ENCODE measurements at regions not wholly inside any gene's neighbourhood (a gene's known extent, or its start where the extent isn't known, plus 50 kb on each side); places are given as distances from the start of the nearest gene placed in this dataset.

DNA sequence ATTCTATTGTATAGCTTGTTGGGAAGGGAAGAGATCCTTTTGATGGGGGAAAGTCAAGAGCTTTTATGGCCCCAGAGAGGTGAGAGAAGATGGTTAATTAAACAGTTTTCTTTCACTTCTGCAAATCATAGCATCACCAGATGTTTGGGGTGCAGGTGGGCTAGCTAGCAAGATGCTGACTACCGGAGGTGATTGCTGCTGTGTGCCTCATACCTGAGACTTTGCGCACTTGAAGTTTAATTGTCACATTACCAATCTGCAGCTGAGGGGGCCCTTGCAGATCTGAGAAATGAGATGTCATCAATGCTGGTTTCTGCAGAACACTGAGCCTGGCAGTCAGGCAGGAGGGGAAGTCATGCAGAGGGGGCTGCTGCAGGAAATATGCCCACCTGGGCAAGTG is 73.9 kb downstream of the SNRPE start:
- H3K4me3 ChIP-seq (ENCODE audit: low read length in 2 of 2): no peak overlapping the region
- no peak overlapping the region for H3K27ac ChIP-seq (ENCODE audit: low read depth, low read length)
- no peak overlapping the region for H3K27ac Mint-ChIP-seq
- no peaks in the 10 kb centered on the region for H3K9me3 Mint-ChIP-seq
- H3K9me3 ChIP-seq (ENCODE audit: control insufficient read depth in 1 of 2, low read length in 2 of 2): no peaks in the 10 kb centered on the region
- H3K4me3 Mint-ChIP-seq: no peak overlapping the region
- H3K27me3 ChIP-seq (ENCODE audit: insufficient read depth, low read length): no peaks in the 10 kb centered on the region
- no peak for DNase-seq
- CTCF ChIA-PET (ENCODE audit: partially characterized antibody): interaction anchor here (0.6 kb wide), 1 partner anchor 120 kb away, joined by 4 read pairs; no protein-coding TSS in a partner anchor
- POLR2A ChIA-PET (ENCODE audit: partially characterized antibody): no interaction called here
- no peaks in the 10 kb centered on the region for H3K36me3 Mint-ChIP-seq
- no peaks in the 10 kb centered on the region for H3K4me1 ChIP-seq (ENCODE audit: insufficient read depth, low read length)
- intact Hi-C loops (cut with micrococcal nuclease): no loop called here
- peaks cover 0 to 1% (median 0%) of the 10 kb centered on the region in 4 donors for H3K4me1 Mint-ChIP-seq
- H3K36me3 ChIP-seq (ENCODE audit: insufficient read depth, low read length): no peaks in the 10 kb centered on the region
- peaks cover 3% of the 10 kb centered on the region in 2 donors for H3K27me3 Mint-ChIP-seq

DNA sequence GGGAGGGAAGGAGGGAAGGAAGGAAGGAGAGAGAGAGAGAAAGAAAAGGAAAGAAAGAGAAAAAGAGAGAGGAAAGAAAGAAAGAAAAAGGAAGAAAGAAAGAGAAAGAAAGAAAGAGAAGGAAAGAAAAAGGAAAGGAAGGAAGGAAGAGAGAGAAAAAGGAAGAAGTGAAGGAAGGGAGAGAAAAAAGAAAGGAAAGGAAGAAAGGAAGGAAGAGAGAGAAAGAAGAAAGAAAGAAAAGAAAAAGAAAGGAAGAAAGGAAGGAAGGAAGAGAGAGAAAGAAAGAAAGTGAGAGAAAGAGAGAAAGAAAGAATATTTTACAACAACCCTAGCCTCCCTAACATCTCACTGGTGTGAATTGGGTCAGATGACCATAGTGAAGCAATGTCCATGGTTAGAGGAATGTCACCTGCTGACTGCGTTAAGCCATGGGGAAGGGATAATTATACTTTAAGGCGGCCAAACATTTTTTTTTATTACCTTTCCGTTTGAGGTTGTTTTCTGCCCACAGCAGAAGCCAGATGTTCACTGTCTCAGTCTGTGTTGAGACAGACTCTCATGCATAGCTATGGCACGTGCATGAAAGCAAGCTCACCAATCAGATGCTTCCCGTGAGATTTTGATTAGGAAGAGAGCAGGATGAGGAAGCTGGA is 76.4 kb downstream of the SNRPE start:
- Histone ChIP-seq H3K27me3 (ENCODE audit: insufficient read depth, low read length) (no peaks in the 10 kb centered on the region), H3K4me1 (ENCODE audit: insufficient read depth, low read length) (no peaks in the 10 kb centered on the region), H3K36me3 (ENCODE audit: insufficient read depth, low read length) (no peaks in the 10 kb centered on the region), H3K9me3 (ENCODE audit: control insufficient read depth in 1 of 2, low read length in 2 of 2) (no peaks in the 10 kb centered on the region), H3K4me3 (ENCODE audit: low read length in 2 of 2) (no peak overlapping the region), H3K27ac (ENCODE audit: low read depth, low read length) (no peak overlapping the region)
- no peak for DNase-seq
- Mint-ChIP-seq H3K36me3 (no peaks in the 10 kb centered on the region), H3K4me3 (no peak overlapping the region), H3K27ac (no peak overlapping the region), H3K4me1 (no peaks in the 10 kb centered on the region), H3K27me3 (peaks cover 10% of the 10 kb centered on the region in 2 donors), H3K9me3 (no peaks in the 10 kb centered on the region)
- ChIA-PET CTCF (ENCODE audit: partially characterized antibody) (no interaction called here), POLR2A (ENCODE audit: partially characterized antibody) (no interaction called here)
- intact Hi-C loops (cut with micrococcal nuclease): no loop called here

DNA sequence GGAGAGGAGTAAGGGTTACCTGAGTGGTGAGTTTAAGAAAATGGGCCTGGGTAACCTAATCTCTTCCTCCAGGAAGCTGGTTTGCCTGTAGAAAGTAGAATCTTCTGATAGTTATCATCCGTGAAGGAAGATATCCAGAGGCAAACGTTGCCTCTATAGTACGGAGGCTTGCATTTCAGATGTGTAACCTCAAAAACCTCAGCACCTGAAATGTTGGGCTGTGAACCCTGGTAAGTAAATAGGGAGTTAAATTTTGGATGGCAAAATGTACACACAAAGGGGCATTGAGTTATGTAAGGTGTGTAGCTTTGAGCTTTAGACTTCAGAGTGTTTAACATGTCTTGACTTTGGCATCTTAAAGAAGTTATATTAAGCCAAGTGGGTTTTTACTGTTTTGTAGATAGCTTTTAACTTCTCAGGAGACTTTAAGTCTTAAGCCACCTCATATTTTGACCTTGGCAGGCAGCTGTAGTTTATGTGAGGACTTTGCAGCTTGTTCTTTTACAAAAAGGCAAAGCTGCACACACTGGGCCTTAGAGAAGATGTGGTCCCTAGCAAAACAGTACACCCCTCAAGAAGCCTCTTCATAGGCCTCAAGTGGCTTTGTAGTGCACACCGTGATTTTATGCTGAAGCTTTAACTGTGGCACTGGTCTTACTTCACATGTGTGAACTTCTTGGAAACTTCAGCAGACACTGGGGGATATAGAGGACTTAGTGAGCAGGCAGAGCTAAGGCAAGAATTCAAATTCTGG is 83.4 kb downstream of the SNRPE start:
- Mint-ChIP-seq H3K27ac (no peak overlapping the region), H3K36me3 (no peaks in the 10 kb centered on the region), H3K4me3 (no peak overlapping the region), H3K4me1 (no peaks in the 10 kb centered on the region), H3K27me3 (peaks cover 10 to 13% of the 10 kb centered on the region in 2 donors), H3K9me3 (no peaks in the 10 kb centered on the region)
- ChIA-PET CTCF (ENCODE audit: partially characterized antibody) (no interaction called here), POLR2A (ENCODE audit: partially characterized antibody) (no interaction called here)
- Histone ChIP-seq H3K4me1 (ENCODE audit: insufficient read depth, low read length) (no peaks in the 10 kb centered on the region), H3K36me3 (ENCODE audit: insufficient read depth, low read length) (no peaks in the 10 kb centered on the region), H3K4me3 (ENCODE audit: low read length in 2 of 2) (no peak overlapping the region), H3K9me3 (ENCODE audit: control insufficient read depth in 1 of 2, low read length in 2 of 2) (no peaks in the 10 kb centered on the region), H3K27ac (ENCODE audit: low read depth, low read length) (no peak overlapping the region), H3K27me3 (ENCODE audit: insufficient read depth, low read length) (no peaks in the 10 kb centered on the region)
- intact Hi-C loops (cut with micrococcal nuclease): no loop called here
- DNase-seq: no peak

DNA sequence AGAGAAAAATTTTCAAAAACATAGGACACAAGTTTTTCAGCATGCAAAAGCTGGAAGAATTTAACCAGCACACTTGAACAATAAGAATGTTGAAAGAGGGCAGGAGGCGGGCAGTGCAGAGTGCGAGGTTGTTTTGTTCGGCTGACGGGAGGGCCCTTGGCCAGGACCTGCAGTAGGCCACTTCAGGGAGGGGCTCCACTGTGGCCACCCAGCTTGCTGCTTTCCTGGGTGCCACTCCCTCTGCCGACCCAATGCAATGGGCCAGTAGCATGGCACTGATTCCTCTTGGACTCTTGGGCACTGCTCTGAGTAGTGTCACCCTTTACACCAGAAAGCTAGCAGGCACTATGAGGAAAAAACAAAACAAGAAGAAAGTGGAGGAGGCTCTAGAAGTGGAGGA is 92.9 kb downstream of the SNRPE start:
- Mint-ChIP-seq H3K4me1 (no peaks in the 10 kb centered on the region), H3K4me3 (no peak overlapping the region), H3K27me3 (peaks cover 21 to 25% of the 10 kb centered on the region in 2 donors), H3K36me3 (peaks cover 2 to 23% of the 10 kb centered on the region in 2 donors), H3K27ac (no peak overlapping the region), H3K9me3 (peaks cover 5 to 49% (median 26%) of the 10 kb centered on the region in 8 donors)
- no peaks in the 10 kb centered on the region for H3K36me3 ChIP-seq (ENCODE audit: insufficient read depth, low read length)
- H3K27ac ChIP-seq (ENCODE audit: low read depth, low read length): no peak overlapping the region
- H3K27me3 ChIP-seq (ENCODE audit: insufficient read depth, low read length): no peaks in the 10 kb centered on the region
- ChIA-PET POLR2A (ENCODE audit: partially characterized antibody) (no interaction called here), CTCF (ENCODE audit: partially characterized antibody) (interaction anchor here (0.7 kb wide), 1 partner anchor 9 kb away, joined by 3 read pairs; no protein-coding TSS in a partner anchor)
- H3K4me1 ChIP-seq (ENCODE audit: insufficient read depth, low read length): no peaks in the 10 kb centered on the region
- intact Hi-C loops (cut with micrococcal nuclease): no loop called here
- H3K9me3 ChIP-seq (ENCODE audit: control insufficient read depth in 1 of 2, low read length in 2 of 2): no peaks in the 10 kb centered on the region
- no peak for DNase-seq
- no peak overlapping the region for H3K4me3 ChIP-seq (ENCODE audit: low read length in 2 of 2)

DNA sequence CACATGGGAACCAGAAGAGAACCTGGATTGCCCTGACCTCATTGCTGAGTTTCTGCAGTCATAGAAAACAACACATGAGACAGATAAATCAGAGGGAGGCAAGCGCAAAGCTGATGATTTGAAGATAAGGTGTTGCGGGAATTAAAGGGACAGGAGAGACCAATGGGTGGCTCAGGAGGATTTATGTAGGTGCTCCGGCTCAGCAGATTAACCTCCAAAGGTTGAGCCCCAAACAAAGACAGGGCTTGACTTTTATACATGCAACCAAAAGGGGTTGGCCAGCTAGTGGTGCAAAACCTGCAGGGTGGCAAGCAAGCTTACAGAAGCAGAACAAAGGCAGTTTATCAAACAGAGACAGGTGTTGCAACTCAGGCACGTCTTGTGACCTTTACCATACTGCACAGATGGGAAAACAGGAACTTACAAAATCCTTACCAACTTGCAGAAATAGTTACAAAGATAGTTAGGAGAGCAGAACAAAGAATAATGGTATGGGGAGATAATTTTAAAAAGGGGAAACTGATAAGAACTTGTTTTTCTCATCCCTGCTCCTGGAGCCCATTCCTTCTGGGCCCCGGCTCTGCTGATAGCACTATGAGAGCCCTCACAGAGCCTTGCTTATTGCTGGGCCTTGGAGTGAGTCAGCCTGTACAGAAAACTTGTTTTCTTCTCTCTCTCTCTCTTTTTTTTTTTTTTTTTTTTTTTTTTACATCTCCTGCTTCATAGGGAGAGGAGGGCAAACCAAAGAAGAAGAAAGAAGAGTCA is 93.6 kb downstream of the SNRPE start:
- no peak overlapping the region for H3K4me3 Mint-ChIP-seq
- peak overlapping the region in 1 of 7 donors; percentile 23 for H3K27ac Mint-ChIP-seq
- H3K4me1 Mint-ChIP-seq: no peaks in the 10 kb centered on the region
- no peaks in the 10 kb centered on the region for H3K9me3 ChIP-seq (ENCODE audit: control insufficient read depth in 1 of 2, low read length in 2 of 2)
- no peak overlapping the region for H3K4me3 ChIP-seq (ENCODE audit: low read length in 2 of 2)
- CTCF ChIA-PET (ENCODE audit: partially characterized antibody): interaction anchor here (0.7 kb wide), 1 partner anchor 72 kb away, joined by 4 read pairs; no protein-coding TSS in a partner anchor
- H3K36me3 Mint-ChIP-seq: peaks cover 2 to 23% of the 10 kb centered on the region in 2 donors
- H3K4me1 ChIP-seq (ENCODE audit: insufficient read depth, low read length): no peaks in the 10 kb centered on the region
- intact Hi-C loops (cut with micrococcal nuclease): no loop called here
- H3K27ac ChIP-seq (ENCODE audit: low read depth, low read length): no peak overlapping the region
- H3K36me3 ChIP-seq (ENCODE audit: insufficient read depth, low read length): no peaks in the 10 kb centered on the region
- POLR2A ChIA-PET (ENCODE audit: partially characterized antibody): no interaction called here
- H3K27me3 ChIP-seq (ENCODE audit: insufficient read depth, low read length): no peaks in the 10 kb centered on the region
- no peak for DNase-seq
- peaks cover 5 to 50% (median 27%) of the 10 kb centered on the region in 8 donors for H3K9me3 Mint-ChIP-seq
- peaks cover 21 to 25% of the 10 kb centered on the region in 2 donors for H3K27me3 Mint-ChIP-seq

- Histone ChIP-seq H3K36me3 (ENCODE audit: insufficient read depth, low read length) (no peaks in the 10 kb centered on the region), H3K27ac (ENCODE audit: low read depth, low read length) (no peak overlapping the region), H3K9me3 (ENCODE audit: control insufficient read depth in 1 of 2, low read length in 2 of 2) (no peaks in the 10 kb centered on the region), H3K27me3 (ENCODE audit: insufficient read depth, low read length) (no peaks in the 10 kb centered on the region), H3K4me3 (ENCODE audit: low read length in 2 of 2) (no peak overlapping the region), H3K4me1 (ENCODE audit: insufficient read depth, low read length) (no peaks in the 10 kb centered on the region)
- intact Hi-C loops (cut with micrococcal nuclease): no loop called here
- DNase-seq: no peak
- peaks cover 0 to 3% of the 10 kb centered on the region in 2 donors for H3K36me3 Mint-ChIP-seq
- no peak overlapping the region for H3K27ac Mint-ChIP-seq
- no peaks in the 10 kb centered on the region for H3K4me1 Mint-ChIP-seq
- ChIA-PET CTCF (ENCODE audit: partially characterized antibody) (no interaction called here), POLR2A (ENCODE audit: partially characterized antibody) (no interaction called here)
- H3K9me3 Mint-ChIP-seq: peaks cover 0 to 51% (median 17%) of the 10 kb centered on the region in 8 donors
- peaks cover 2 to 7% of the 10 kb centered on the region in 2 donors for H3K27me3 Mint-ChIP-seq
- H3K4me3 Mint-ChIP-seq: no peak overlapping the region
These were observed 104.2 kb upstream of the SOX13 start for GRCh38 chr1:203968761-203969160.

- no peaks in the 10 kb centered on the region for H3K27me3 ChIP-seq (ENCODE audit: insufficient read depth, low read length)
- ChIA-PET CTCF (ENCODE audit: partially characterized antibody) (no interaction called here), POLR2A (ENCODE audit: partially characterized antibody) (no interaction called here)
These were observed 103.1 kb upstream of the SOX13 start for GRCh38 chr1:203969846-203970245.

More at GRCh38 chr1:203969846-203970245, 103.1 kb upstream of the SOX13 start:
- no peaks in the 10 kb centered on the region for H3K9me3 ChIP-seq (ENCODE audit: control insufficient read depth in 1 of 2, low read length in 2 of 2)
- H3K36me3 ChIP-seq (ENCODE audit: insufficient read depth, low read length): no peaks in the 10 kb centered on the region
- Mint-ChIP-seq H3K9me3 (peaks cover 0 to 54% (median 24%) of the 10 kb centered on the region in 8 donors), H3K4me3 (no peak overlapping the region), H3K27me3 (peaks cover 0 to 3% of the 10 kb centered on the region in 2 donors), H3K36me3 (peaks cover 0 to 1% of the 10 kb centered on the region in 2 donors), H3K27ac (no peak overlapping the region), H3K4me1 (no peaks in the 10 kb centered on the region)
- intact Hi-C loops (cut with micrococcal nuclease): no loop called here
- H3K27ac ChIP-seq (ENCODE audit: low read depth, low read length): no peak overlapping the region
- no peak overlapping the region for H3K4me3 ChIP-seq (ENCODE audit: low read length in 2 of 2)
- no peaks in the 10 kb centered on the region for H3K4me1 ChIP-seq (ENCODE audit: insufficient read depth, low read length)
- DNase-seq: no peak
